Skin of body (tissue), 1 donor: ENCODE measurements at regions not wholly inside any gene's neighbourhood (a gene's known extent, or its start where the extent isn't known, plus 50 kb on each side); places are given as distances from the start of the nearest gene placed in this dataset.

Source experiments
- DNase-seq: peaks from one replicate; lab custom pipeline; 2025; lab: John Stamatoyannopoulos, UW

- DNase-seq: no peak
Measured at GRCh38 chr10:111498560-111498959, 421.7 kb downstream of the ADRA2A start.

- DNase-seq: no peak
Measured at GRCh38 chr10:111504376-111504775, 427.5 kb downstream of the ADRA2A start.

GRCh38 chr10:111506266-111507034 lies 429.6 kb downstream of the ADRA2A start:
- DNase-seq: no peak

GRCh38 chr10:111511751-111512150 lies 434.9 kb downstream of the ADRA2A start:
- no peak for DNase-seq

- DNase-seq: no peak
Measured at GRCh38 chr10:111515264-111515663, 438.4 kb downstream of the ADRA2A start.

- no peak for DNase-seq
Measured at GRCh38 chr10:111515706-111516105, 438.9 kb downstream of the ADRA2A start.

GRCh38 chr10:111516144-111516543 lies 439.3 kb downstream of the ADRA2A start:
- DNase-seq: no peak

GRCh38 chr10:111522141-111522540 lies 445.3 kb downstream of the ADRA2A start:
- no peak for DNase-seq

- DNase-seq: no peak
Measured at GRCh38 chr10:111522551-111522950, 445.7 kb downstream of the ADRA2A start.

- DNase-seq: no peak
Measured at GRCh38 chr10:111523016-111523415, 446.2 kb downstream of the ADRA2A start.

GRCh38 chr10:111524134-111524533 lies 447.3 kb downstream of the ADRA2A start:
- DNase-seq: no peak

GRCh38 chr10:111525696-111526095 lies 448.9 kb downstream of the ADRA2A start:
- no peak for DNase-seq

GRCh38 chr10:111531690-111532089 lies 454.9 kb downstream of the ADRA2A start:
- DNase-seq: no peak

- DNase-seq: no peak
Measured at GRCh38 chr10:111532139-111532538, 455.3 kb downstream of the ADRA2A start.

GRCh38 chr10:111539246-111539645 lies 462.4 kb downstream of the ADRA2A start:
- no peak for DNase-seq

GRCh38 chr10:111543854-111544253 lies 467.0 kb downstream of the ADRA2A start:
- no peak for DNase-seq

GRCh38 chr10:111545861-111546605 lies 469.2 kb downstream of the ADRA2A start:
- DNase-seq: no peak

- no peak for DNase-seq
Measured at GRCh38 chr10:111548084-111548726, 471.4 kb downstream of the ADRA2A start.

- no peak for DNase-seq
Measured at GRCh38 chr10:111551001-111551400, 474.2 kb downstream of the ADRA2A start.

- DNase-seq: no peak
Measured at GRCh38 chr10:111556666-111557065, 479.8 kb downstream of the ADRA2A start.

GRCh38 chr10:111558211-111558610 lies 481.4 kb downstream of the ADRA2A start:
- no peak for DNase-seq

GRCh38 chr10:111560027-111560426 lies 483.2 kb downstream of the ADRA2A start:
- DNase-seq: peak; percentile 54
